GM10266 (cell line): ENCODE measurements at regions not wholly inside any gene's neighbourhood (a gene's known extent, or its start where the extent isn't known, plus 50 kb on each side); places are given as distances from the start of the nearest gene placed in this dataset.

ENCODE experiments used
- DNase-seq: peaks from one replicate; pipeline ENCODE4 v3.0.0; 2012; ENCODE audit errors: extremely low spot score
- TF ChIP-seq, protein P1 (sequence below): IDR thresholded peaks from 2 replicates; pipeline ENCODE4 v1.5.1; 2012; ENCODE audit warnings: mild to moderate bottlenecking, low read depth; ENCODE audit not compliant: control insufficient read depth, insufficient read depth; ENCODE audit errors: missing control alignments

DNA sequence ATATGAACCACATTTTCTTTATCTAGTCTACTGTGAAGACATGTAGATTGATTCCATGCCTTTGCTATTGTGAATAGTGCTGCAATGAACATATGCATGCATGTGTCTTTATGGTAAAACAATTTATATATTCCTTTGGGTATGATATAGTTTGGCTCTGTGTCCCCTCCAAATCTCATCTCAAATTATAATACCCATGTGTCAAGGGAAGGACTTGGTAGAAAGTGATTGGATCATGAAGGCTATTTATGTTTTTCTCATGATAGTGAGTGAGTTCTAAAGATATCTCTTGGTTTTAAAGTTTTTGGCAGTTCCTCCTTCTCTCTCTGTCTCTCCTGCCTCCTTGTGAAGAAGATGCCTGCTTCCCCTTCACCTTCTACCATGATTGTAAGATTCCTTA is 248.7 kb downstream of the GPR37 start:
- TF ChIP-seq, protein P1, sequence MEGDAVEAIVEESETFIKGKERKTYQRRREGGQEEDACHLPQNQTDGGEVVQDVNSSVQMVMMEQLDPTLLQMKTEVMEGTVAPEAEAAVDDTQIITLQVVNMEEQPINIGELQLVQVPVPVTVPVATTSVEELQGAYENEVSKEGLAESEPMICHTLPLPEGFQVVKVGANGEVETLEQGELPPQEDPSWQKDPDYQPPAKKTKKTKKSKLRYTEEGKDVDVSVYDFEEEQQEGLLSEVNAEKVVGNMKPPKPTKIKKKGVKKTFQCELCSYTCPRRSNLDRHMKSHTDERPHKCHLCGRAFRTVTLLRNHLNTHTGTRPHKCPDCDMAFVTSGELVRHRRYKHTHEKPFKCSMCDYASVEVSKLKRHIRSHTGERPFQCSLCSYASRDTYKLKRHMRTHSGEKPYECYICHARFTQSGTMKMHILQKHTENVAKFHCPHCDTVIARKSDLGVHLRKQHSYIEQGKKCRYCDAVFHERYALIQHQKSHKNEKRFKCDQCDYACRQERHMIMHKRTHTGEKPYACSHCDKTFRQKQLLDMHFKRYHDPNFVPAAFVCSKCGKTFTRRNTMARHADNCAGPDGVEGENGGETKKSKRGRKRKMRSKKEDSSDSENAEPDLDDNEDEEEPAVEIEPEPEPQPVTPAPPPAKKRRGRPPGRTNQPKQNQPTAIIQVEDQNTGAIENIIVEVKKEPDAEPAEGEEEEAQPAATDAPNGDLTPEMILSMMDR = no peak
- no peak for DNase-seq

DNA sequence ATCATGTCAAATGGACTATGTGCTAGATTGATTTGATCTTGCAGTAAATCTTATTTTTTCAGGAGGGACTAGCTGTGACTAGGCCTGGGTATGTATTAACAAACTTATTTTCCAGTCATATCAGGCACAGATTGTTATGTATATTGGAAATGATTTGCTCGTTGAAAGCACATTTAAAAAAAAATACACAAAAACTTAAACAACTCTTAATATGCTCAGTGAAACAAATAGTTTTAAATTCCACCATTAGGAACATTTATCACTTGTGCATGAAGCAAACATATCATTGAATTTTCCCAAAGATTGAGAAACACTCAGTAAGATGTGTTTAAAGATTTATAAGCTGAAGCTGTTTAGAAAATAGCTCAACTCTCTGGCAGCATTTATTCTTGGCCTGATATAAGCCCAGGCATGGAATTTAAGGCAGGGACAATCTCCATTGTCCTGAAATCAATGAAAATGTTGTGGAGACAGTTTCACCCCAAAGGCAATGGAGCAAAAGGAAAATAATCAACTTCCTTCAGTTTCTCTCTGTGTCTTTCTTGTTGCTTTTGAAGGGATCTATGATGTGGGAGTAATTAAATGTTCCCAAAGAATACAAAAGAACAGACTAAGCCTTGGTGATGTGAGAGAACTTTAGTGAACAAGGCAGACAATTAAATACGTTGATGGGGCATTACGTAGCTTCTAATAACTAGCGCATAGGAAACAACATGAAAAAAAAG is 250.3 kb downstream of the GPR37 start:
- no peak for DNase-seq
- TF ChIP-seq, protein P1 = no peak

DNA sequence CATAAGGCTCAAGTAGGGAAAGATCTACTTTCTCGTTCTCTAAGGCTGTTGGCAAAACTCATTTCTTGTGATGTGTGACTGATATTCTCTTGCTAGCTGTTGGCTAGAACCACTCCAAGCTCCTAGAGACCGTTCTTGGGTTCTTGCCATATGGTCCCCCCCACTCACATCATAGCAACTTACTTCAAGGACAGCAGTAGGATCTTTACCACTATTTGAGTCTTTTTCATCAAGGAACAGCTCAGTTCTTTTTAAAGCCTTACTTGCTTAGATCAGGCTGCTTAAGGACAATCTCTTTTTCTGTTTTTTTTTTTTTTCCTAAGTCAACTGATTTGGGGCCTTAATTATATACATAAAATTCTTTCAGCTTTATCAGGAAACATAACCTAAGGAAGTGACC is 251.1 kb downstream of the GPR37 start:
- TF ChIP-seq, protein P1 = no peak
- no peak for DNase-seq

DNA sequence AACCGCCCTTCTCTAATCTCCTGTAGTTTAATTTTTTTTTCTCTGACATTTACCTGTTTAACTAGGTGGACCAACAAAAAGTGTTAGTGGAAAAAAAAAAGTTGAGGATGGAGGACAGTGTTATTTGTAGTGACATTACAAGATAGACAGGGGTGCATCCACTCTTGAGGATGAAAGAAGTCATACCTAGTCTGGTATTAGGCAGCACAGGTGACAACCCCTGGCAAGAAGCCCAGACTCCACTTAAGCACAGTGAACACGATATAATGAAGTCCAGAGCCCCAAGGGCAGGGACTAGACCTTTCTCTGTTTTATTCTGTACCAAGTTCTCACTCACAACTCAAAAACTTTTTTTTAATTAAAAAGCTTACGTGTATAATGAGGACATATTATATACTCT is 268.4 kb downstream of the GPR37 start:
- no peak for DNase-seq

DNA sequence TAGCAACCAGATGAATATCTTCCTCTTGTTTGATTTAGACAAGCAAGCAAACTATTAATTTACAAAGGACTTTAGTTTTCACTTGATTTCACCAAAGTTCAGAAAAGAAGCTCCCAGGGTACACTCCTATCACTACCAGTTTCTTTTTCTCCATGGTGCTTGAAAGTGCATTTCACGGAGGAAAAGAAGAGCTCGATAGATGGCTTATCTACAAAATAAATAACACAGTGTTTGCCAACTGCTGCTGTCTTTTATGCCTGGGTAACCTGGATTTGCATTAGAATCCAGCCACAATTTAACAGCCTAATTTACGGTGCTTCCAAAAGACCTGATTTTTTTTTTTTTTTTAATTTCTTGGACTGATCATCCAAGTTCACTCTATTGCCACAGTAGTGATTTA is 275.7 kb downstream of the GPR37 start:
- DNase-seq = no peak
- TF ChIP-seq, protein P1 = no peak

More for the DNA sequence above, 268.4 kb downstream of the GPR37 start:
- TF ChIP-seq, protein P1 = no peak

DNA sequence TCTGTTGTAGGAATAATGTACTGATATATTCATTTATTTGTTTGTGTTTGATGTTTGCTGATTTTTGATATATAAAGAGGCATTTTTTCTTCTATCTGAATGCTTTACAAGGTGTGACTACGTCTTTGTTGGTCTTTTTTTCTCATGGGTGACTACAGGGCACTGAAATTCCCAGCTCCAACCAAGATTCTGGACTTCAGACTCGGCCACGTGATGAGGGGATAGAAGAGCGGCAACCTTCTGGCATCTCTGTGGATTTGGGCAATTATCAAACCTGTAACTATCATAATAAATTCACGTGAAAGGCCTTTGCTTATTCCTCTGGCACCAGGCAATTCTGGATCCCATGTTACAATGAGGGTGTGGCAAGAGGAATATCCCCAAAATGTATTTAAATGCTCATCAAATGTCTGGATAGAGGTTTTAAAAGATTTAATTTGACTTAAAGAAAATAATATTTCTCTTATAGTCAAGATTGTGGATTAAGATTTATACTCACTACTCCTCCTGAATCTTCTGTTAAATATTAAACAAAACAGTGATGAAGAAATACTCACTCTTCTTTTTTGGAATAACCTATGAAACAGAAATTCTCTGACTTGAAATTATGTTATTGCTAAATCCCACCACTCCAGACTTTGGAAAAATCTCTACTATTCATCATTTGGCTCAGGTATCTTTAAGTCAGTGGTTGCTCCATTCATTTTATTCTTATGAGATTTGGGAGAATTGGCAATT is 276.3 kb downstream of the GPR37 start:
- DNase-seq = no peak
- TF ChIP-seq, protein P1 = no peak

DNA sequence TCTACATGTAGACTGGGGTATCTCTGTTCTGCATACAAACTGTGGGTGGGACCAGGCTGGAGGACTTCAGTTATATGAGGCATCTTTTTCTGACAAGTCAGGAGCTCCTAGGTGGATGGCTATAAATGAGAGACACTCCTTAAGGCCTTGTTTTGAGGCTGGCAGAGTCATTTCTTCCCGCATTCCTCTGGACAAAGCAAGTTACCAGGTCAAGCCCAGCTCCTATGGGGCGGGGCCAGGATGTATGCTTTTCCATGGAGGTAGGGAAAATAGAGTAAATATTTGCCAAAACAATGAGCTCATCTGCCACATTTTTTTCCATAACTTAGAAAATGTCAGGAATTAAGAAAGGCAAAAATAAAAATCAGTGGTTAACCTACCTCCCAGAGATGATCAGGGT is 283.4 kb downstream of the GPR37 start:
- no peak for DNase-seq
- TF ChIP-seq, protein P1 = no peak
